H9 (cell line): ENCODE measurements at regions not wholly inside any gene's neighbourhood (a gene's known extent, or its start where the extent isn't known, plus 50 kb on each side); places are given as distances from the start of the nearest gene placed in this dataset.
"Not testable (repeated sequence)": the region's sequence is repeated elsewhere in the genome, so short reads cannot be mapped to it uniquely, and the experiment has no call there.

Experiments used
- DNase-seq: peaks from one replicate; pipeline ENCODE4 v3.0.0-alpha.2; 2017
- H2AFZ ChIP-seq: one replicate; pipeline ENCODE4 v1.6.1; 2013; ENCODE audit warnings: mild to moderate bottlenecking, low read length, control low read depth, moderate library complexity
- H2AK5ac ChIP-seq: 2 replicates; pipeline ENCODE4 v1.6.1; 2013; ENCODE audit warnings: low read length, control low read depth, mixed read lengths; ENCODE audit not compliant: insufficient read length
- H2BK120ac ChIP-seq: one replicate; pipeline ENCODE4 v1.6.1; 2013; ENCODE audit warnings: low read depth, mild to moderate bottlenecking, low read length, control low read depth, inconsistent platforms; ENCODE audit not compliant: poor library complexity, severe bottlenecking
- H2BK12ac ChIP-seq: 2 replicates; pipeline ENCODE4 v1.6.1; 2013; ENCODE audit warnings: low read length, control low read depth, mixed read lengths, low read depth; ENCODE audit not compliant: insufficient read length
- H2BK15ac ChIP-seq: 2 replicates; pipeline ENCODE4 v1.6.1; 2013; ENCODE audit warnings: low read depth, low read length, control low read depth
- H2BK20ac ChIP-seq: one replicate; pipeline ENCODE4 v1.6.1; 2013; ENCODE audit warnings: low read depth, mild to moderate bottlenecking, low read length, control low read depth, inconsistent platforms; ENCODE audit not compliant: poor library complexity, severe bottlenecking
- H2BK5ac ChIP-seq: 2 replicates; pipeline ENCODE4 v1.6.1; 2013; ENCODE audit warnings: low read length, control low read depth, mixed read lengths; ENCODE audit not compliant: insufficient read length
- H3K14ac ChIP-seq: 2 replicates; pipeline ENCODE4 v1.6.1; 2013; ENCODE audit warnings: low read length, control low read depth; ENCODE audit not compliant: insufficient read depth
- H3K18ac ChIP-seq: 2 replicates; pipeline ENCODE4 v1.6.1; 2013; ENCODE audit warnings: low read depth, mild to moderate bottlenecking, mixed read lengths, low read length, control low read depth; ENCODE audit not compliant: insufficient read length
- H3K23ac ChIP-seq: 2 replicates; pipeline ENCODE4 v1.6.1; 2013; ENCODE audit warnings: low read length, control low read depth, mixed read lengths, low read depth; ENCODE audit not compliant: insufficient read length
- H3K23me2 ChIP-seq: 2 replicates; pipeline ENCODE4 v1.6.1; 2013; ENCODE audit warnings: low read depth, mild to moderate bottlenecking, mixed read lengths, low read length, control low read depth; ENCODE audit not compliant: insufficient read length, poor library complexity, severe bottlenecking
- H3K27ac ChIP-seq: 2 replicates; pipeline ENCODE4 v1.5.1; 2013; ENCODE audit warnings: low read length, control low read depth, mixed read lengths, low read depth; ENCODE audit not compliant: insufficient read length
- H3K27me3 ChIP-seq: 2 replicates; pipeline ENCODE4 v1.6.1; 2013; ENCODE audit warnings: low read length, control low read depth, inconsistent platforms; ENCODE audit not compliant: insufficient read depth
- H3K4ac ChIP-seq: 2 replicates; pipeline ENCODE4 v1.6.1; 2013; ENCODE audit warnings: low read depth, mild to moderate bottlenecking, control low read depth, inconsistent platforms, low read length, moderate library complexity
- H3K4me1 ChIP-seq: 2 replicates; pipeline ENCODE4 v1.6.1; 2013; ENCODE audit warnings: low read length, control low read depth, inconsistent platforms; ENCODE audit not compliant: insufficient read depth
- H3K4me2 ChIP-seq: 2 replicates; pipeline ENCODE4 v1.6.1; 2013; ENCODE audit warnings: low read length, control low read depth, mixed read lengths; ENCODE audit not compliant: insufficient read length, insufficient read depth
- H3K56ac ChIP-seq: 2 replicates; pipeline ENCODE4 v1.6.1; 2013; ENCODE audit warnings: low read depth, mild to moderate bottlenecking, mixed read lengths, low read length, control low read depth; ENCODE audit not compliant: insufficient read length
- H3K79me1 ChIP-seq: 2 replicates; pipeline ENCODE4 v1.6.1; 2013; ENCODE audit warnings: low read depth, mild to moderate bottlenecking, moderate library complexity, low read length, control low read depth, inconsistent platforms; ENCODE audit not compliant: insufficient read depth, poor library complexity, severe bottlenecking
- H3K79me2 ChIP-seq: 2 replicates; pipeline ENCODE4 v1.6.1; 2013; ENCODE audit warnings: low read length, control low read depth, inconsistent platforms; ENCODE audit not compliant: insufficient read depth
- H3K9ac ChIP-seq: 2 replicates; pipeline ENCODE4 v1.6.1; 2013; ENCODE audit warnings: low read length, control low read depth, mixed read lengths; ENCODE audit not compliant: insufficient read length; ENCODE audit errors: extremely low read depth
- H3K9me3 ChIP-seq: one replicate; pipeline ENCODE4 v1.6.1; 2013; ENCODE audit warnings: low read depth, low read length, inconsistent platforms; ENCODE audit not compliant: control insufficient read depth
- H3T11ph ChIP-seq: one replicate; pipeline ENCODE4 v1.6.1; 2013; ENCODE audit warnings: mild to moderate bottlenecking, low read length, control low read depth, inconsistent platforms
- H4K20me1 ChIP-seq: one replicate; pipeline ENCODE4 v1.6.1; 2013; ENCODE audit not compliant: control insufficient read depth, insufficient read length, insufficient read depth
- H4K5ac ChIP-seq: 2 replicates; pipeline ENCODE4 v1.6.1; 2013; ENCODE audit warnings: low read depth, mild to moderate bottlenecking, mixed read lengths, low read length, control low read depth; ENCODE audit not compliant: insufficient read length
- H4K8ac ChIP-seq: replicated peaks from 2 replicates; pipeline ENCODE4 v1.6.1; 2013; ENCODE audit warnings: low read length, control low read depth, mixed read lengths, low read depth; ENCODE audit not compliant: insufficient read length
- H4K91ac ChIP-seq: 2 replicates; pipeline ENCODE4 v1.6.1; 2013; ENCODE audit warnings: low read depth, mild to moderate bottlenecking, moderate library complexity, mixed read lengths, low read length, control low read depth; ENCODE audit not compliant: insufficient read length
- H3K27ac Mint-ChIP-seq, 3 experiments: 2 replicates in 2 of 3; 3 replicates in 1 of 3; pipeline ENCODE4 v1.8.0; 2020 to 2021; ENCODE audit warnings: mixed read lengths in 3 of 3, mild to moderate bottlenecking in 1 of 3, moderate library complexity in 1 of 3
- H3K27me3 Mint-ChIP-seq: 2 replicates; pipeline ENCODE4 v1.8.0; 2021; ENCODE audit warnings: low read depth, mild to moderate bottlenecking, moderate library complexity, mixed read lengths
- H3K36me3 Mint-ChIP-seq, 3 experiments: 2 replicates in 2 of 3; 3 replicates in 1 of 3; pipeline ENCODE4 v1.8.0; 2020 to 2021; ENCODE audit warnings: low read depth in 3 of 3, mixed read lengths in 3 of 3; ENCODE audit not compliant: insufficient read depth in 1 of 3
- H3K4me1 Mint-ChIP-seq, 2 experiments: 2 replicates each; pipeline ENCODE4 v1.8.0; 2020; ENCODE audit warnings: mixed read lengths in 2 of 2
- H3K4me3 Mint-ChIP-seq, 2 experiments: 2 replicates in 1 of 2; 3 replicates in 1 of 2; pipeline ENCODE4 v1.8.0; 2020 to 2021; ENCODE audit warnings: mild to moderate bottlenecking in 2 of 2, mixed read lengths in 2 of 2, moderate library complexity in 1 of 2
- H3K9me3 Mint-ChIP-seq, 2 experiments: 2 replicates in 1 of 2; 3 replicates in 1 of 2; pipeline ENCODE4 v1.8.0; 2020; ENCODE audit warnings: mild to moderate bottlenecking in 2 of 2, mixed read lengths in 2 of 2, moderate library complexity in 1 of 2
- WGBS: extraction: QIAGEN DNeasy Blood & Tissue Kit; methylation state at CpG from one replicate; pipeline ENCODE4 v1.1.7; 2013; ENCODE audit warnings: missing lambda C conversion rate, low lambda C conversion rate, mixed read lengths; ENCODE audit not compliant: insufficient read length; ENCODE audit errors: extremely low coverage; 5-methylcytosine and 5-hydroxymethylcytosine counted together
- TF ChIP-seq, protein P1 (sequence below): fragments of 200-600 bp; sonication (generic); conservative IDR thresholded peaks from 3 replicates; pipeline ENCODE4 v1.8.0; 2021; ENCODE audit warnings: antibody characterized with exemption, mild to moderate bottlenecking

DNA sequence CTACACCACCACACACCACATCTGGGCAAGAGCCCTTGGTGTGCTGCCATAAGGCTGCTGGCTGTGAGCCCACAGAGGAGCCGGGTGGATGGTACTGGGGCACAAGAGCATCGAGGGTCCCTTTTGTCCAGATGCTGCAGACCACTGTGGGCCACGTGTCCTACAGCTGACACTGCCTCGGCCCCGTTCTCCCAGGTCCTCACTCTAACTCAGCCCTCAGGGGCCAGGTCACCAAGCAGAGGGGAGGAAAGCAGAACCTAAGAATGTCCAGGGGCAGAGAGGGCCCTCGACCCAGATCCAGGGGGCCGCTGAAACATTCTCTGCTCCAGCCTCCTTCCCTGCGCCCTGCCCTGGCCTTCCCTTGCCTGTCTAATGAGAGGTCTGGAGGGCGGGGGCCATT, 91.7 kb upstream of the ASB18 start:
- no peak overlapping the region for H3K23ac ChIP-seq
- H3K79me1 ChIP-seq = no peaks in the 10 kb centered on the region
- H3K9me3 ChIP-seq = no peaks in the 10 kb centered on the region
- no peak overlapping the region for H4K8ac ChIP-seq
- no CpG with 5 or more reads among the region's 9 CpGs for WGBS
- no peak overlapping the region for H3T11ph ChIP-seq
- TF ChIP-seq, protein P1, sequence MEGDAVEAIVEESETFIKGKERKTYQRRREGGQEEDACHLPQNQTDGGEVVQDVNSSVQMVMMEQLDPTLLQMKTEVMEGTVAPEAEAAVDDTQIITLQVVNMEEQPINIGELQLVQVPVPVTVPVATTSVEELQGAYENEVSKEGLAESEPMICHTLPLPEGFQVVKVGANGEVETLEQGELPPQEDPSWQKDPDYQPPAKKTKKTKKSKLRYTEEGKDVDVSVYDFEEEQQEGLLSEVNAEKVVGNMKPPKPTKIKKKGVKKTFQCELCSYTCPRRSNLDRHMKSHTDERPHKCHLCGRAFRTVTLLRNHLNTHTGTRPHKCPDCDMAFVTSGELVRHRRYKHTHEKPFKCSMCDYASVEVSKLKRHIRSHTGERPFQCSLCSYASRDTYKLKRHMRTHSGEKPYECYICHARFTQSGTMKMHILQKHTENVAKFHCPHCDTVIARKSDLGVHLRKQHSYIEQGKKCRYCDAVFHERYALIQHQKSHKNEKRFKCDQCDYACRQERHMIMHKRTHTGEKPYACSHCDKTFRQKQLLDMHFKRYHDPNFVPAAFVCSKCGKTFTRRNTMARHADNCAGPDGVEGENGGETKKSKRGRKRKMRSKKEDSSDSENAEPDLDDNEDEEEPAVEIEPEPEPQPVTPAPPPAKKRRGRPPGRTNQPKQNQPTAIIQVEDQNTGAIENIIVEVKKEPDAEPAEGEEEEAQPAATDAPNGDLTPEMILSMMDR = no peak
- H2BK15ac ChIP-seq = no peak overlapping the region
- H2BK20ac ChIP-seq = no peak overlapping the region
- H4K91ac ChIP-seq = no peak overlapping the region
- no peak overlapping the region for H2BK5ac ChIP-seq
- no peak overlapping the region for H2BK12ac ChIP-seq
- Mint-ChIP-seq H3K4me1 (peaks cover 6% of the 10 kb centered on the region in 2 experiments), H3K27ac (no peak overlapping the region; a peak in 1 of 7 replicates), H3K9me3 (no peaks in the 10 kb centered on the region), H3K4me3 (no peak overlapping the region), H3K36me3 (no peaks in the 10 kb centered on the region), H3K27me3 (no peaks in the 10 kb centered on the region)
- H3K79me2 ChIP-seq = no peaks in the 10 kb centered on the region
- H3K14ac ChIP-seq = no peak overlapping the region; the same call in 1 of the 2 replicates
- no peaks in the 10 kb centered on the region for H3K27me3 ChIP-seq
- no peak overlapping the region for H4K5ac ChIP-seq
- H2BK120ac ChIP-seq = no peak overlapping the region
- no peak overlapping the region for H3K18ac ChIP-seq
- H3K27ac ChIP-seq = no peak overlapping the region
- peak; percentile 23 for DNase-seq
- no peak overlapping the region for H2AK5ac ChIP-seq
- H2AFZ ChIP-seq = no peak overlapping the region
- no peak overlapping the region for H3K9ac ChIP-seq
- H3K4ac ChIP-seq = no peak overlapping the region
- no peak overlapping the region for H3K4me2 ChIP-seq
- H3K56ac ChIP-seq = no peak overlapping the region
- no peaks in the 10 kb centered on the region for H3K4me1 ChIP-seq
- H4K20me1 ChIP-seq = no peaks in the 10 kb centered on the region
- no peaks in the 10 kb centered on the region for H3K23me2 ChIP-seq

DNA sequence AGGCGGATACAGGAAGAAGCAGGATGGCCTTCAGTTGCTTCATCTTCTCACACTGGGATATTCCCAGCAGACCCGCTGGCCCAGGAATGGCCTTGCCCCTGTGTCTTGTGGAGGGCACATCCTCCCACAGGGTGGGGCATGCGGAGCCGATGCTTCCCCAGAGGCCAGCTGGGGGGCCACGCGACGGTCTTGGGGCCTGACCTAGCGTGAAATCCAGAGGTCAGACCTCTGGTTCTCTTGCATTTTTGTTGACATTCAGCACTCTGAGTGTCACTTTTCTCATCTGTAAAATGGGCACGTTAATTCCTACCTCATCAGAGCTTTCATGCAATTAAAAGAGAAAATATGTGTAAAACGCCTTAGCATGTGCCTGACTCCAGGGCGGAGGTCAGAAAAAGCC, 92.1 kb upstream of the ASB18 start:
- no CpG with 5 or more reads among the region's 11 CpGs for WGBS
- not testable (repeated sequence) for H3K9me3 ChIP-seq, H3K79me2 ChIP-seq, H4K91ac ChIP-seq, H3K4ac ChIP-seq, H3K27me3 ChIP-seq, H3K18ac ChIP-seq, H3K9me3 Mint-ChIP-seq, H2BK20ac ChIP-seq, H3T11ph ChIP-seq, H3K23ac ChIP-seq, H3K4me1 ChIP-seq, H4K8ac ChIP-seq, H3K4me1 Mint-ChIP-seq, H2AFZ ChIP-seq, H2BK15ac ChIP-seq, H3K23me2 ChIP-seq, H2BK120ac ChIP-seq, H2BK12ac ChIP-seq, H4K5ac ChIP-seq, H3K9ac ChIP-seq, H4K20me1 ChIP-seq, H3K27ac Mint-ChIP-seq, H3K4me3 Mint-ChIP-seq, H3K4me2 ChIP-seq, H3K27ac ChIP-seq, H3K79me1 ChIP-seq, H3K56ac ChIP-seq, H3K14ac ChIP-seq, H3K27me3 Mint-ChIP-seq, H3K36me3 Mint-ChIP-seq, H2AK5ac ChIP-seq, H2BK5ac ChIP-seq
- DNase-seq = peak; percentile 16
